ENCODE measurements at regions not wholly inside any gene's neighbourhood (a gene's known extent, or its start where the extent isn't known, plus 50 kb on each side); places are given as distances from the start of the nearest gene placed in this dataset.

- no peaks in the 10 kb centered on the region for H3K9me3 ChIP-seq
- TF ChIP-seq CTCF (IDR thresholded peaks at IDR 0.05): no peak
- H3K27ac ChIP-seq: no peak overlapping the region
- no peak overlapping the region for H3K4me3 ChIP-seq
- H3K27me3 ChIP-seq (replicated peaks; ENCODE audit: insufficient read depth): no peaks in the 10 kb centered on the region
- no peak for DNase-seq (ENCODE audit: low spot score)
- no peaks in the 10 kb centered on the region for H3K4me1 ChIP-seq (ENCODE audit: control insufficient read depth in 1 of 2, low read depth in 2 of 2)
- no peak for ATAC-seq (ENCODE audit: insufficient number of reproducible peaks, low FRiP score, low read depth)
- H3K36me3 ChIP-seq: no peaks in the 10 kb centered on the region
Observed at GRCh38 chr12:9378430-9378835, 170.2 kb upstream of the PZP start.

GRCh38 chr12:9372202-9372601 is 164.0 kb upstream of the PZP start:
- DNase-seq (ENCODE audit: low spot score): no peak
- H3K4me3 ChIP-seq: no peak overlapping the region
- no peaks in the 10 kb centered on the region for H3K9me3 ChIP-seq
- TF ChIP-seq CTCF (IDR thresholded peaks at IDR 0.05): no peak
- H3K36me3 ChIP-seq: no peaks in the 10 kb centered on the region
- H3K27me3 ChIP-seq (replicated peaks; ENCODE audit: insufficient read depth): no peaks in the 10 kb centered on the region
- no peak for ATAC-seq (ENCODE audit: insufficient number of reproducible peaks, low FRiP score, low read depth)
- H3K4me1 ChIP-seq (ENCODE audit: control insufficient read depth in 1 of 2, low read depth in 2 of 2): no peaks in the 10 kb centered on the region
- no peak overlapping the region for H3K27ac ChIP-seq

GRCh38 chr12:9367828-9368227 is 159.6 kb upstream of the PZP start:
- Histone ChIP-seq H3K27ac (no peak overlapping the region), H3K36me3 (no peaks in the 10 kb centered on the region), H3K4me1 (ENCODE audit: control insufficient read depth in 1 of 2, low read depth in 2 of 2) (no peaks in the 10 kb centered on the region), H3K27me3 (replicated peaks; ENCODE audit: insufficient read depth) (no peaks in the 10 kb centered on the region), H3K4me3 (no peak overlapping the region), H3K9me3 (no peaks in the 10 kb centered on the region)
- DNase-seq (ENCODE audit: low spot score): no peak
- no peak for TF ChIP-seq CTCF (IDR thresholded peaks at IDR 0.05)
- ATAC-seq (ENCODE audit: insufficient number of reproducible peaks, low FRiP score, low read depth): no peak

- DNase-seq (ENCODE audit: low spot score) (no peak), ATAC-seq (ENCODE audit: insufficient number of reproducible peaks, low FRiP score, low read depth) (no peak)
- TF ChIP-seq CTCF (IDR thresholded peaks at IDR 0.05): no peak
Observed at GRCh38 chr12:9367201-9367600, 159.0 kb upstream of the PZP start.

GRCh38 chr12:9365296-9365695 is 157.1 kb upstream of the PZP start:
- no peak for TF ChIP-seq CTCF (IDR thresholded peaks at IDR 0.05)
- no peaks in the 10 kb centered on the region for H3K4me1 ChIP-seq (ENCODE audit: control insufficient read depth in 1 of 2, low read depth in 2 of 2)
- no peaks in the 10 kb centered on the region for H3K36me3 ChIP-seq
- no peaks in the 10 kb centered on the region for H3K9me3 ChIP-seq
- ATAC-seq (ENCODE audit: insufficient number of reproducible peaks, low FRiP score, low read depth) (no peak), DNase-seq (ENCODE audit: low spot score) (no peak)
- H3K4me3 ChIP-seq: no peak overlapping the region
- no peaks in the 10 kb centered on the region for H3K27me3 ChIP-seq (replicated peaks; ENCODE audit: insufficient read depth)
- no peak overlapping the region for H3K27ac ChIP-seq

More at GRCh38 chr12:9367201-9367600, 159.0 kb upstream of the PZP start:
- H3K27ac ChIP-seq: no peak overlapping the region
- no peak overlapping the region for H3K4me3 ChIP-seq
- no peaks in the 10 kb centered on the region for H3K4me1 ChIP-seq (ENCODE audit: control insufficient read depth in 1 of 2, low read depth in 2 of 2)
- no peaks in the 10 kb centered on the region for H3K9me3 ChIP-seq
- H3K36me3 ChIP-seq: no peaks in the 10 kb centered on the region
- H3K27me3 ChIP-seq (replicated peaks; ENCODE audit: insufficient read depth): no peaks in the 10 kb centered on the region
